HCT116 (cell line): ENCODE measurements at regions not wholly inside any gene's neighbourhood (a gene's known extent, or its start where the extent isn't known, plus 50 kb on each side); places are given as distances from the start of the nearest gene placed in this dataset.

Experiments
- ATAC-seq: fragments of 200-7000 bp; cut with Tn5 transposase; 2 replicates; pipeline ENCODE4 v1.9.1; 2020; ENCODE audit warnings: mild to moderate bottlenecking, moderate library complexity
- BruUV-seq: library from RNA; stranded (reverse); fragments of 400-500 nt; replicated peaks from 2 replicates; lab custom pipeline; 2021; lab: Mats Ljungman, UMichigan
- CTCF ChIA-PET: fragments of 300-600 bp; sonication (Branson Sonifier 250); formaldehyde crosslinking; loops from one replicate; lab custom pipeline; 2021; ENCODE audit warnings: antibody characterized with exemption; lab: Charles Lee
- POLR2A ChIA-PET: fragments of 300-600, 350-600 bp; sonication (Branson Sonifier 250); formaldehyde crosslinking; loops from one replicate; lab custom pipeline; 2021; ENCODE audit warnings: antibody characterized with exemption; lab: Charles Lee
- RAD21 ChIA-PET, 2 experiments: fragments of 300-600 bp; sonication (Branson Sonifier 250); formaldehyde crosslinking; loops; one replicate each; lab custom pipeline; 2023; ENCODE audit warnings: low total read pairs in 2 of 2; ENCODE audit not compliant: uncharacterized antibody in 2 of 2, unreplicated experiment in 2 of 2, low non-redundant PET in 1 of 2; lab: Charles Lee
- DNase-seq: peaks from one replicate; pipeline ENCODE4 v3.0.0-alpha.2; 2010; ENCODE audit warnings: low read depth, low spot score
- H2AFZ ChIP-seq: fragments of 200-600 bp; shearing (Covaris generic), sonication (generic); 2 replicates; pipeline ENCODE4 v1.6.1; 2017; ENCODE audit warnings: low read depth, mixed run types, mixed read lengths, antibody characterized with exemption, low read length; ENCODE audit not compliant: poor library complexity, severe bottlenecking
- H3K27ac ChIP-seq: 2 replicates; pipeline ENCODE4 v1.5.1; 2012; ENCODE audit warnings: low read depth, low read length
- H3K27me3 ChIP-seq: fragments of 200-600 bp; sonication (generic); 2 replicates; pipeline ENCODE4 v1.6.1; 2016; ENCODE audit warnings: mixed run types, low read length, mixed read lengths; ENCODE audit not compliant: insufficient read depth
- H3K36me3 ChIP-seq, 2 experiments: fragments of 200-500 bp in 1 of 2; fragments of 200-600 bp in 1 of 2; sonication (Bioruptor generic) in 1 of 2; sonication (generic) in 1 of 2; 2 replicates each; pipeline versions ENCODE4 v1.5.1 to v1.6.1; 2014 to 2016; ENCODE audit warnings: low read length in 2 of 2, inconsistent platforms in 1 of 2, mixed read lengths in 1 of 2, mixed run types in 1 of 2; ENCODE audit not compliant: insufficient read depth in 2 of 2, control insufficient read depth in 1 of 2
- H3K4me1 ChIP-seq, 2 experiments: fragments of 200-600 bp in 1 of 2; sonication (generic) in 1 of 2; 2 replicates each; pipeline versions ENCODE4 v1.5.1 to v1.6.1; 2012 to 2017; ENCODE audit warnings: low read length in 2 of 2, inconsistent platforms in 1 of 2, mild to moderate bottlenecking in 1 of 2, mixed read lengths in 1 of 2, mixed run types in 1 of 2, moderate library complexity in 1 of 2; ENCODE audit not compliant: insufficient read depth in 2 of 2, control insufficient read depth in 1 of 2
- H3K4me2 ChIP-seq: fragments of 200-600 bp; sonication (generic); 2 replicates; pipeline ENCODE4 v1.6.1; 2017; ENCODE audit warnings: mixed run types, low read length, mixed read lengths
- H3K4me3 ChIP-seq, 2 experiments: fragments of 200-600 bp in 1 of 2; sonication (generic) in 1 of 2; replicated peaks in 1 of 2; 2 replicates each; pipeline ENCODE4 v1.5.1; 2011 to 2016; ENCODE audit warnings: low read length in 2 of 2, control low read depth in 1 of 2, low read depth in 1 of 2, mild to moderate bottlenecking in 1 of 2, mixed read lengths in 1 of 2, mixed run types in 1 of 2
- H3K79me2 ChIP-seq: fragments of 200-600 bp; sonication (generic); 2 replicates; pipeline ENCODE4 v1.6.1; 2017; ENCODE audit warnings: mild to moderate bottlenecking, mixed run types, low read length, moderate library complexity, mixed read lengths; ENCODE audit not compliant: insufficient read depth
- H3K9ac ChIP-seq: fragments of 200-600 bp; sonication (generic); 2 replicates; pipeline ENCODE4 v1.6.1; 2016; ENCODE audit warnings: low read length, mixed read lengths
- H3K9me2 ChIP-seq: fragments of 200-600 bp; sonication (generic), shearing (Covaris generic); 2 replicates; pipeline ENCODE4 v1.6.1; 2017; ENCODE audit warnings: mixed run types, mild to moderate bottlenecking, moderate library complexity; ENCODE audit not compliant: insufficient read depth
- H3K9me3 ChIP-seq, 2 experiments: fragments of 200-500 bp in 1 of 2; fragments of 200-600 bp in 1 of 2; sonication (Bioruptor generic) in 1 of 2; sonication (generic) in 1 of 2; 2 replicates each; pipeline ENCODE4 v1.6.1; 2014 to 2017; ENCODE audit warnings: low read length in 2 of 2, mixed read lengths in 2 of 2, inconsistent platforms in 1 of 2, low read depth in 1 of 2, mild to moderate bottlenecking in 1 of 2, mixed run types in 1 of 2, moderate library complexity in 1 of 2; ENCODE audit not compliant: control insufficient read depth in 1 of 2, insufficient read depth in 1 of 2
- H4K20me1 ChIP-seq: fragments of 200-600 bp; sonication (generic), shearing (Covaris generic); 2 replicates; pipeline ENCODE4 v1.6.1; 2017; ENCODE audit warnings: mixed run types, mild to moderate bottlenecking, moderate library complexity; ENCODE audit not compliant: insufficient read depth
- ATF3 ChIP-seq: IDR thresholded peaks from 2 replicates; pipeline ENCODE4 v1.6.1; 2012
- CBX3 ChIP-seq: IDR thresholded peaks from 2 replicates; pipeline ENCODE4 v1.6.1; 2012; ENCODE audit warnings: low read depth
- CEBPB ChIP-seq: IDR thresholded peaks from 2 replicates; pipeline ENCODE4 v1.6.1; 2012; ENCODE audit warnings: low read depth
- EGR1 ChIP-seq: IDR thresholded peaks from 2 replicates; pipeline ENCODE4 v1.6.1; 2012; ENCODE audit warnings: low read depth
- ELF1 ChIP-seq: IDR thresholded peaks from 2 replicates; pipeline ENCODE4 v1.6.1; 2012; ENCODE audit warnings: low read depth, borderline replicate concordance
- EZH2 ChIP-seq: fragments of 200-600 bp; sonication (generic); IDR thresholded peaks from 2 replicates; pipeline ENCODE4 v1.6.1; 2017; ENCODE audit warnings: antibody characterized with exemption, mixed run types
- JUND ChIP-seq: IDR thresholded peaks from 2 replicates; pipeline ENCODE4 v1.6.1; 2012
- POLR2A ChIP-seq: IDR thresholded peaks from 2 replicates; pipeline ENCODE4 v1.7.0; 2011; ENCODE audit warnings: borderline replicate concordance; ENCODE audit not compliant: insufficient read depth, insufficient read length; ENCODE audit errors: extremely low read depth
- RAD21 ChIP-seq: IDR thresholded peaks from 2 replicates; pipeline ENCODE4 v1.6.1; 2012; ENCODE audit warnings: low read depth, mild to moderate bottlenecking
- SIN3A ChIP-seq: IDR thresholded peaks from 2 replicates; pipeline ENCODE4 v1.6.1; 2012; ENCODE audit warnings: low read depth
- SP1 ChIP-seq: IDR thresholded peaks from 2 replicates; pipeline ENCODE4 v1.6.1; 2012; ENCODE audit warnings: low read depth
- ZFX ChIP-seq: fragments of 450-650 bp; IDR thresholded peaks from 2 replicates; pipeline ENCODE4 v1.6.1; 2017
- intact Hi-C: fragments of 100-400 bp; cut with micrococcal nuclease; formaldehyde crosslinking; loops from 2 replicates; pipeline ENCODE4 v1.10.0; 2022
- TF ChIP-seq, protein P1 (sequence below): IDR thresholded peaks from 2 replicates; pipeline ENCODE4 v1.6.1; 2012; ENCODE audit warnings: low read depth

GRCh38 chr2:235140801-235141081, 188.9 kb downstream of the SH3BP4 start:
- intact Hi-C loops = no loop called here
- RAD21 ChIA-PET = no interaction called here
- no peak overlapping the region for H3K9ac ChIP-seq
- H3K4me2 ChIP-seq = no peak overlapping the region
- no peaks in the 10 kb centered on the region for H3K36me3 ChIP-seq
- H3K27ac ChIP-seq = no peak overlapping the region
- H4K20me1 ChIP-seq = no peaks in the 10 kb centered on the region
- H3K79me2 ChIP-seq = no peaks in the 10 kb centered on the region
- DNase-seq (no peak), ATAC-seq (no peak)
- BruUV-seq = no TSS peak
- CTCF ChIA-PET = no interaction called here
- no peak for TF ChIP-seq ATF3
- TF ChIP-seq SIN3A = no peak
- TF ChIP-seq JUND = no peak
- no peak for TF ChIP-seq ZFX
- TF ChIP-seq, protein P1, sequence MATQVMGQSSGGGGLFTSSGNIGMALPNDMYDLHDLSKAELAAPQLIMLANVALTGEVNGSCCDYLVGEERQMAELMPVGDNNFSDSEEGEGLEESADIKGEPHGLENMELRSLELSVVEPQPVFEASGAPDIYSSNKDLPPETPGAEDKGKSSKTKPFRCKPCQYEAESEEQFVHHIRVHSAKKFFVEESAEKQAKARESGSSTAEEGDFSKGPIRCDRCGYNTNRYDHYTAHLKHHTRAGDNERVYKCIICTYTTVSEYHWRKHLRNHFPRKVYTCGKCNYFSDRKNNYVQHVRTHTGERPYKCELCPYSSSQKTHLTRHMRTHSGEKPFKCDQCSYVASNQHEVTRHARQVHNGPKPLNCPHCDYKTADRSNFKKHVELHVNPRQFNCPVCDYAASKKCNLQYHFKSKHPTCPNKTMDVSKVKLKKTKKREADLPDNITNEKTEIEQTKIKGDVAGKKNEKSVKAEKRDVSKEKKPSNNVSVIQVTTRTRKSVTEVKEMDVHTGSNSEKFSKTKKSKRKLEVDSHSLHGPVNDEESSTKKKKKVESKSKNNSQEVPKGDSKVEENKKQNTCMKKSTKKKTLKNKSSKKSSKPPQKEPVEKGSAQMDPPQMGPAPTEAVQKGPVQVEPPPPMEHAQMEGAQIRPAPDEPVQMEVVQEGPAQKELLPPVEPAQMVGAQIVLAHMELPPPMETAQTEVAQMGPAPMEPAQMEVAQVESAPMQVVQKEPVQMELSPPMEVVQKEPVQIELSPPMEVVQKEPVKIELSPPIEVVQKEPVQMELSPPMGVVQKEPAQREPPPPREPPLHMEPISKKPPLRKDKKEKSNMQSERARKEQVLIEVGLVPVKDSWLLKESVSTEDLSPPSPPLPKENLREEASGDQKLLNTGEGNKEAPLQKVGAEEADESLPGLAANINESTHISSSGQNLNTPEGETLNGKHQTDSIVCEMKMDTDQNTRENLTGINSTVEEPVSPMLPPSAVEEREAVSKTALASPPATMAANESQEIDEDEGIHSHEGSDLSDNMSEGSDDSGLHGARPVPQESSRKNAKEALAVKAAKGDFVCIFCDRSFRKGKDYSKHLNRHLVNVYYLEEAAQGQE = no peak
- TF ChIP-seq, all 23 proteins: peak for 0
- Histone ChIP-seq H3K27me3 (no peaks in the 10 kb centered on the region), H2AFZ (no peak overlapping the region), H3K9me2 (no peaks in the 10 kb centered on the region), H3K4me1 (no peaks in the 10 kb centered on the region), H3K4me3 (no peak overlapping the region), H3K9me3 (no peaks in the 10 kb centered on the region)
- POLR2A ChIA-PET = no interaction called here

- H3K27ac ChIP-seq = no peak overlapping the region
- DNase-seq (no peak), ATAC-seq (no peak)
- no TSS peak for BruUV-seq
- H3K4me2 ChIP-seq = no peak overlapping the region
- no peak overlapping the region for H2AFZ ChIP-seq
- intact Hi-C loops = no loop called here
- ChIA-PET CTCF (no interaction called here), POLR2A (no interaction called here), RAD21 (no interaction called here)
- no peak overlapping the region for H3K9ac ChIP-seq
- H4K20me1 ChIP-seq = no peaks in the 10 kb centered on the region
- H3K4me3 ChIP-seq = no peak overlapping the region
- no peaks in the 10 kb centered on the region for H3K9me3 ChIP-seq
- no peaks in the 10 kb centered on the region for H3K4me1 ChIP-seq
- H3K27me3 ChIP-seq = no peaks in the 10 kb centered on the region
- H3K9me2 ChIP-seq = no peaks in the 10 kb centered on the region
- H3K36me3 ChIP-seq = no peaks in the 10 kb centered on the region
- H3K79me2 ChIP-seq = no peaks in the 10 kb centered on the region
- TF ChIP-seq SP1 = no peak
- TF ChIP-seq EZH2 = no peak
- no peak for TF ChIP-seq ZFX
- no peak for TF ChIP-seq SIN3A
- no peak for TF ChIP-seq POLR2A
- TF ChIP-seq ELF1 = no peak
- TF ChIP-seq CEBPB = no peak
- TF ChIP-seq RAD21 = no peak
- TF ChIP-seq, protein P1 = no peak
- no peak for TF ChIP-seq EGR1
- no peak for TF ChIP-seq CBX3
Measured at GRCh38 chr2:235141411-235142128, 189.8 kb downstream of the SH3BP4 start.
